HG03460 (cell line): ENCODE measurements at regions not wholly inside any gene's neighbourhood (a gene's known extent, or its start where the extent isn't known, plus 50 kb on each side); places are given as distances from the start of the nearest gene placed in this dataset.

Experiments used
- ATAC-seq: cut with Tn5 transposase; IDR thresholded peaks from one replicate; pipeline ENCODE4 v1.9.1; 2021; ENCODE audit not compliant: unreplicated experiment

DNA sequence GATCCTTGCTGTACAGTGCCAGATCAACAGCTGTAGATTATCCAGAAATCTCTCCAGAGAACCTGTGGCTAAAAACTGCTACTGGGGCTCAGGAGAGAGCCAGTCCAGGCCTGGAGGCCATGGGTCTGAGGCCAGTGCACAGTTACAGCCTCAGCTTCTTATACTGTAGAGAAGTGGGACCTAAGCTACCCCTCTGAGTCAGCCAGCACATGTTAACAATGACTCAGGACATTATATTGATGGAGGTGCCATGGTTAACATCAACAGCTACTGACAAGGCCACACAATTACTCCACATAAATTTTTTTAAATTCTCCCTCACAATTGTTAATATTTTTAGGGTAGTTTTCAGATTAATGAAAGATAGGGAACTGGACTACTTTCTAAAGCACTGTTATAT lies 138.5 kb downstream of the RBM26 start:
- ATAC-seq: no peak

DNA sequence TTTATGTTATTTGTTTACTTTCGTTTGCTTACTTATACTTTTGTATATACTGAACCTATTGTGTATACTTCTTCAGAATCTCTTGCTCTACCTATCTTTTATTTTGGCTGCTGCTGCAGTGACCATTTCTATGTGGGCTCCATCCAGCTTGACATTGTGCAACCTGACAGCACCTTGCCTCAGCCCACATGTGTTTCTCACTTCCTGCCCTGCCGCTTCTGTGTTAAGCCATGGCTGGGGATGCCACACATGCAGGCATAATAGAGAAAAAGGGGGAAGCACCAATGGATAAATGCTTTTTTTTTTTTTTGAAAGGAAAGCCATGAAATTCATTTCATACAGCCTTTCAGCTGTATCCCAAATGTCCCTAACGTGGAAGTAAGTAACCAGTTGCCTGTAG lies 147.6 kb downstream of the RBM26 start:
- peak; percentile 65 for ATAC-seq

DNA sequence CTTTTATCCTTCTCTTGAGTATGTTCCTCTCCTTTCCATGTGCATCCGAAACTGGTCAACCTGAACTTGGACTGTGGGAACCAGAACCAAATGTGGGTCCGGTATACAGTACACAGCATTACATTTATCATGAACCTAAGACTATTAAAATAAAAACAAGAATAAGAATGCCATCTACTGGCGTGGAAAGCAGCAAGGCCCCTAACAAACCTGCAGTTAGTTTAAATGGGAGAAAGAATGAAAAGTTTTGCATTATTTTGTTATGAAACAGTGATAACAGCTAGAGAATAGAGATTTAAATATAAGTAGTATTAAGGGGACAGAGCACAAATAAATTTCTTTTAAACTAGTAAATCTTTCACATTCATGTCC lies 159.5 kb downstream of the RBM26 start:
- ATAC-seq: no peak

DNA sequence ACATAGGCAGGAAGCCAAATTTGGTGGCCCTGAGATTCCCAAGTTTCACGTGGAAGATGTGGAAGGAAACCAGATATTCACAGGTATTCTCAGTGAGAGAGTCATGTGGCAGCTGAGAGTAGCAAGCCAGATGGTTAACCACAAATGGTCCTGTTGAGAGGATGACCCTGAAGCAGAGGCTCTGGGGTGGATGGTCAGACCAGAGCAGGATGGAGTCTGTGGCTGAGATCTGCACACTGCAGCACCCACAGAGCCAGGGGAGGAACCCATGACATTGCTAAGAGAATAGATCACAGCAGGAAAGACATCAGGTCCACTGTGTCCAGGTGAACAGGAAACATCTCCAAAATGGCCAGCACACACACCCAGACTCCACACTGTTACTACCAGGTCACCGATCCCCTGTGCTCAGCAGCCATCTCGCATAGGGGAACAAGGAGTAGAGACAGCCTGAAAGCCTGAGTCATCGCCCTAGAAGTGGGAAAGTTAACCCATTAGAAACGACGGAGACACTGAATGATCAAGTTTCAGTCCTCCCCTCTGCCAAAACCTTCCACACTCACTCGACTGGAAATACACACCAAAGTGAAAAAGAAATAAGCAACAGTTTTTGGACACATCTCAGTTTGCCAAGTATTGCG lies 160.0 kb downstream of the RBM26 start:
- ATAC-seq: peak; percentile 68

DNA sequence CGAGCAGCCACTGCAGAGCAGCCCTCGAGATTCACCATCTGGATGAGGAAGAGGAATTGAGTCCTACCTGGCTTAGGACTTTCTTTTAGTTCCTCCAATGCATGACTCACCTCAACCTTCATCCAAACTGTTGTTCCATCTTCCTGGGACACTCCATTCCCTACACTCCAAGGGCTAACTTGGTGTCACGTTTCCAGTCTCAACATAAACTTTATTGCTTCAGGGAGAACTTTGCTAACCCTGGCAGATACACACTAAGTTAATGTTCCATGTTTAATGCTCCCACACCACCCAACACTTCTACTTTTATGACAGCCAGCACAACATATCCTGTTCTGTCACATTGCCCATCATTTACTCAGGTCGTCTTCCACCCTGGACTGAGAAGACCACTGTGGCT lies 164.4 kb downstream of the RBM26 start:
- no peak for ATAC-seq

DNA sequence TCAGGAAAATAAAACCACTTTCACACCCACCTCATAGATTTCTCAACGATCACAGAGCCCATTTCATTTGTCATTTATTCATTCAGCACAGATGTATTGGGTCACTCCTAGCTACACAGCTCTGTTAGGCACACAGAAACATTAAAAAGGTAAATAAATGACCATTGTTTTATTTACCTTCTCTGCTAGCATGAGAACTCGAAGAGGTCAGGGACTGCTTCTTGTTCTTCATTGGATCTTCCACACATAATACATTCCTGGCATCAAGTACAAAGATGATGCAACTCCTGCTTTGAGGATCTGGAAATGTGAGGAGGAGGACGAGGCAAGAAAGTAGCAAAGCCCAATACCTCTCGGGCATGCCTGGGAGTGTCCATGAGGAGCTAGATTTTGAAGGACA lies 168.1 kb downstream of the RBM26 start:
- ATAC-seq: no peak

DNA sequence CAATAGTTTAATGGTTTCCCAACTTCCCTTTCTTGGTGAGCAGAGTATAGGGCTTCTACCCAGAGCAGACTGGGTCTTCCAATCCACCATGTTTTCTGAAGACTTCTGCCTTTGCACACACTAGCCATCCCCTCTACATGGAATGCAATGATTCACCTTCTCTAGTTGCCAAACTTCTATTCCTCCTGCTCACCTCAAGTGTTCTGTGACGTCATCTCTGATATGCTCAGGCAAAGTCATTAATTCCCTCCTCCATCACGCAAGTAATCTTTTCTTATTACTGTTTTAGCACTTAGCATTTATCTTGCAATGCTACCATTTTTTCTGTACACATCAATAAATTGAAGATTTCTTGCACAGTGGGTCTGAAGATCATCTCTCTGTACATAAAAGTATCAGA lies 174.2 kb downstream of the RBM26 start:
- no peak for ATAC-seq

DNA sequence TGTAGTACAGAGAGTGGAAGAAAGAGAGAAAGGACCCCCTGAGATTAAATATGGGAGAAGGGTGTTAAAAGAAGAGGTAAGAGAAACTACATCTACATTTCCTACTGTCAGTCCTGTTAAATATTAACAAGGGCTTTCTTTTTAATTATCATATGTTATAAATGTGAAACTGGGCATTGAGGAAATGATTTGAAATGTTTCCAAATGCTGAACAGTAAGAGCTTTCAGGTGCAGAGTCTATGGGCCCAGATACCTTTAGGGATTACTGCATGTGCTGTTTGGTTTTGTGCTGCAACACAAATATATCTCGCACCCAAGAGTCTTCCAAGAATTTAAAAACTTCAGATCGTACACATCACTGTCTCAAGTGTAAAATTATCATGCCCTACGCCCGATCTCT lies 176.3 kb downstream of the RBM26 start:
- no peak for ATAC-seq

DNA sequence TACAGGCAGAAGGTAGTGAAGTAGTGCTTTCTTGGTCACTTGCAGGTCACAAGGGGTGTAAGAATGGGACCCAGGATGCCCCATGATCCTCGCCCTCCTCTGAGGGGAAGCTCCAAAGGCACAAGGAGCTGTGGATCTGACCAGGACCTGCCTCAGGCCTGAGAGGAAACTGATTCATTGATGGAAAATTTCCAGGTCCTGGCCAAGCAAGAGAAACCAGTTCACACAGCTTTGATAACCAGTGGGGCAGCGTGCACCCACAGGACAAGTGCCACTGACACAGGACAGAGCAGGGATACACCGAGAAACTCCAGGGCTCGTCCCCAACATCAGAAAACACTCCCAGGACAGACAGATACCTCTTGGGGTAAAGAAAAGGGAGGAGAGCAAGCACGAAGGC lies 177.1 kb downstream of the RBM26 start:
- no peak for ATAC-seq

DNA sequence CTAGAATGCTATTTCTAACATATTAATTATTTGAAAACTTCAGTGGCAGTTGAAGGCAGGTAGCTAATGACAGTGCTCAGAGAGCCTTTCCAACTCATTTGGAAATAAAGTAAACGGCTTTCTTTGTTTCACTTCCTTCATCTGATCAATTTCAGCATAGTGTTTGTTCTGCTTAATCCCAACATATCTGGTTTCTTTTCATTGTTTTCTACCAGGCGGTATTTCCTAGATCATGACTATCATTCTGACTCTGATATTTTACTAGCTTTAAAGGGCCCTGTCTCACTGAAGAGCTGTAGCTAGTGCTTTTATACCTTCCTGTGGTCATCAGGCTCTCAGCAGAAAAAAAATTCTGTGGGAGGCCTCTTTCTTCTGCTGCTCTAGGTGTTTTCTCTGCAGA lies 178.6 kb downstream of the RBM26 start:
- ATAC-seq: peak; percentile 78

DNA sequence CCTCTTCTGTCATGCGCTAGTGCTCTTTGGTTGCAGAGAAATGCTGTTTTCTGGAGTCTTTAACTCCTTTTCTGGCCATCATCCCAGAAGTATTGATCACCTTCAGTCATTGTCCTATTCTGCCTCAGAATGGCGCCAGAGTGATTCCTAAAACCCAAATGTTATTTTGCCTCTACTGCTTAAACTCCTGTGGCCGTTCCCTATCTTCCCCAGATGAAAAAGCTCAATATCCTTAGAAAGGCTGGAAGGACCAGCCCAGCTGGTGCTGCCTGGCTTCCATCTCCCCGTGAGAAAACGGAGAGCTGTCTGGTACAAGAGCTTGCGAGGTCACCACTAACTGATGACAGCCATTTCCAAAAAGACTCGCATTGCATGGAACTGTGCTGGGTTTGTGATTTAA lies 179.1 kb downstream of the RBM26 start:
- peak; percentile 7 for ATAC-seq

DNA sequence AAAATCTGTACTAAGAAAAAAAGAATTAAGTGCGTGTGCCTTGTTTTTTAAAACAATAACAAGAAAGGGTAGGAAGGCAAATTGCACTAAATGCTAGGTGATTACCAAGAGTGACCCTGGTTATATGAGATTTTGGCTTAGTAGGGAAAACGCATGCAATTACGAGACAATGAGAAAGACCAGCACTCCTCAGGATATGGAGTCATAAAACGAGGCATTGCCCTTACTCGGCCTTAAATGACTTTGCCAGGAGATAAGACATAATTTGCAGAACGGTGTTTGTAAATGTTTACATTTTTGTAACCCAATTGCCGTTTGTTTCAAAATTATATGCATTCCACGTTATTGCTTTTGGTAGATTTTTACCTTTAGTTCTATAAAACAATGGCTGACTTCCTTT lies 179.8 kb downstream of the RBM26 start:
- no peak for ATAC-seq

DNA sequence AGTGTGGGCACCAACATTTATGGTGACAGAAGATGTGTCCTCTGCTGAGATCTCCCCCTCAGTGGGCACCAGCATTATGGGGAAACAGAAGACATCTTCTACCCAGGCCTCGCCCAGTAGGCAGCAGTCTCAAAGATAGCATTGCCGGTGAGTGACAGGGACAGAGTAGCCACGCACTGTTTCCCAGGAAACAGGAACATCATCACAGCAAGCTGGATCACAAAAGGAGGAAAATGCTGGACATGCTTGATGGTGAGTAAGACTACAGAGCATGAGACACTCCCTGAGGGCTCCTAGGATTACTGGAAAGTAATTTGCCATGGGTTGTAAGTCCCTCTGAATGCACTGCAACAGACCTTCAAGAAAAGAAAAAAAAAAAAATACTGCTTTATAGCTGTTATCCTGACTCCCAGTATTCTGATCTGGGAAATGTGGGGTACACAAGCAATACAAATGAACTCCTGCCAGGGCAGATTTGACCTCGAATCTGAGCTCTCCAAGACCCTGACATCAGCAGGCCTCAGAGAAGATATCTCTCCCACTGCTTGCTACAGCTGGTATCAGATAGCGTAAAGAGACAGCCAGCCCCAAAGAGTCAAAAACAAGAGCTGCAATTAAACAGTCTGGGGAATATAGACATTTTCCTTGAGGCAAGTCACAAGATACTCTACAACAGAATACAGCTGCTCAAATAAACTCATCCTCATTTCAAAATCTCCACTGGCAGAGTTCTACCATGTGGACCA lies 180.4 kb downstream of the RBM26 start:
- no peak for ATAC-seq

DNA sequence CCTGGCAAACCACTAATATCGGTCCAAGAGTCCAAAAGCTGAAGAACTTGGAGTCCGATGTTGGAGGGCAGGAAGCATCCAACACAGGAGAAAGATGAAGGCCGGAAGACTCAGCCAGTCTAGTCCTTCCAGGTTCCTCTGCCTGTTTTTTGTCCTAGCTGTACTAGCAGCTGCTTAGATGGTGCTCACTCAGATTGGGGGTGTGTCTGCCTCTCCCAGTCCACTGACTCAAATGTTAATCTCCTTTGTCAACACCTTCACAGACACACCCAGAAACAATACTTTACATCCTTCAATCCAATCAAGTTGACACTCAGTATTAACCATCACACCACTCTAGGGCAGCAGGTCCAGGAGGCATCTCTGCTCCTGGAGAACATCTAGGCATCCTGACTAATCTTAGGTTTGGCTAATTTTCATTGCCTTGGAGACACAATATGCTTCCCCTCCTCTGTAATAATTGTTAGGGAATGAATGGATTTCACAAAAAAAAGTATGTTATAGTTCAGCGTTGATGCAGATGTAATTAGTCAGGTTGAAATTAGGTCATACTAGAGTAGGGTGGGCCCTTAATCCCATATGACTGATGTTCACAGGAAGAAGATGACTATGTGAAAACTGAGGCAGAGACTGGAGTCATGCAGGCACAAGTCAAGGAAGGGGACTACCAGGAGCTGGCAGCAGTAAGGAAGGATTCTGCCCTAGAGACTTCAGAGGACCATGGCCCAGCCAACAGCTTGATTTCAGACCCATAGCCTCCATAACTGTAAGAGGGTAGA lies 183.4 kb downstream of the RBM26 start:
- no peak for ATAC-seq

DNA sequence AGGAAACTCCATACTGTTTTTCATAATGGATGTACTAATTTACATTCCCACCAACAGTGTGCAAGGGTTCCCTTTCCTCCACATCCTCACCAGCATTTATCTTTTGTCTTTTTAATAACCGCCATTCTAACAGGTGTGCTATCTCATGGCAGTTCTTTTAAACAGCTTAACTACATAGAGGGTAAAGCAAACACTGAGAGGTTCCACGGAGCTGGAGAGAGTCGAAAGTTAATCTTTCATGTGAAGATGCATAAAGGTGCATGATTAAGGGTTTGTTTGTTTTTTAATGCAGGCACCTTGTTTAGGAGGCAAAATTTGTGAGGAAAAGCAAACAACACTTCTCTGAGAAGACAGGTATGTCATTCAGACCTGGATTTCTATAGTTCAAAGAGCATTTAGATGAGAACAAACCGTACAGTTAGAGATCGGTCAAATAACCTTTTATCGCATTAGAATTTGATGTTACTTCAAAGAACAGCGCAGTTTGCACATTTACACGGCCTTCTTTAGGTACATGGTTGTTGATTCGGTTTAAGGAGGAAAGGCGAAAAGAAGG lies 193.9 kb downstream of the RBM26 start:
- no peak for ATAC-seq

DNA sequence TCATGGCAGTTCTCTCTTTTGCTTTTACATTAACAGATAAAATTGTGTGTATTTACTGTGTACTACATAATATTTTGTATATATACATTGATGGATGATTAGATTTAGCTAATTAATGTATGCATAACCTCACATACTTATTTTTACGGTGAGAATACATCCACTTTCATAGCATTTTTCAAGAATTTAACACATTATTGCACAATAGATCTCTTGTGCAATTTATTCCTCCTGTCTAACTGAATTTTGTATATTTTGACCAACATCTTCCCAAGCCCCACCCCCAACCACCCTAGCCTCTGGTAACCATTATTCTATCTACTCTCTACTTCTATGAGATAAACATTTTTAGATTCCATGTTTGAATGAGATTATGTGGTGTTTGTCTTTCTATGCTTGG lies 194.7 kb downstream of the RBM26 start:
- no peak for ATAC-seq

DNA sequence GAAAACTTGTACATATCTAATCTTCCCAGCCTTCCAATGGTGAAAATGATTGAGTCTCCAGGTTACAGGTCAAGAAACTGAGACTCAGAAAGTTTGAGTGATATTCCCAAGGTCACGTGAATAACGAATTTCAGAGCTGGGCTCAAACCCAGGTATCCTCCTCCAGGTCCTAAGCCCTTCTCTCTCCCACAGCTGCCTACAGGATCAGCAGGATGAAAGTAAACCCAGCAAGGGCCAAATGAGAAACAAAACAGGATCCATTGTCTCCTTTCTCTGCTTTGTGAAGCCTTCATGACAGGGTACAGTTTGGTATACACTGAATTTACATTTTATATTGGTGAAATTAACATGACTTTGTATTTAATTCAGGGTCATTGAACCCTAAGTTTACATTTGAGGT lies 208.1 kb downstream of the RBM26 start:
- ATAC-seq: no peak

DNA sequence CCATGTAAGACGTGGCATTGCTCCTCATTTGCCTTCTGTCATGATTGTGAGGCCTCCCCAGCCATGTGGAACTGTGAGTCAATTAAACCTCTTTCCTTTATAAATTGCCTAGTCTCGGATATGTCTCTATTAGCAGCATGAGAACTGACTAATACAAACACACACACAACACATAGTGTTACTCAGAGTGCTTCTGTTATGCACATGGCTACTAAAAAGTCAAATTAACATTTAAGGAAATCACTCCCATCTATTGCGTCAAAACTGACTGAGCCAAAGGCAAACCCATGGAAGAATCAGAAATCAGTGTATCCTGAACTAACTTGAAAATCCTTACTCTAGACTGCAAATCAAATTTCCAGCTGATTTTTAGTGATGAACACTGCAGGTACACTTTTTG lies 209.2 kb downstream of the RBM26 start:
- ATAC-seq: no peak

DNA sequence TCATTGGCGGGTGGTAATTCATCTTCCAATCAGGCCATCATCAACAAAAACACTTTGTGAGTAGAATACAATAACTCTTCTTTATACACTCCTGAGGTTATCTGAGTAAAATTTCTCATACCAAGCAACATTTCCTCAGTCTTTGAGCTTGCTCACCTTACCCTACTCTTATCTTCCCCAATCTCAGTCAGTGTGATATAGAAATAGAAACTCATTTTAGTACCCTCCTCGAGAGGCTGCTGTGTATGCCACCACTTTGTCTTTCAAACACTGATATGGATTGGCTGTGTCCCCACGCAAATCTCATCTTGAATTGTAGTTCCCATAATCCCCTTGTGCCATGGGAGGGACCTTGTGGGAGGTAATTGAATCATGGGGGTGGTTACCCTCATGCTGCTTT lies 209.7 kb downstream of the RBM26 start:
- no peak for ATAC-seq

DNA sequence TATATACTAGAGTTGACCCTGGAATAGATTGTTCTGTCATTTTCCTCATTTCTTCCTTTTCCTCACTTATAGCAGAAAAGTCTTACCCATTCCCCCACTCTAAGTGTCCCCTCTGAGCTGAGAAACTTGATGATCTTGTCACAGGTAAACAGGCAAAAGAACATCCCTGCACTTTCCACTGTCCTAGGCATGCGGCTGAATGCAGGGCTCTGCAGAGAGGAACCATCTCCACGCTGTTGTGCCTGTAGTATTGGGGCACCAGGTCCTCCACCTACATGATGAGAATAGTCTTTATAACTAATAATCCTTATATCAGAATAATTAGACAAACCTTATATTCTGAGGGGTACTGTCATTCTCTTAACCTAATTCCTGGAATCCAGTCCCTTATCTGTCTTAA lies 211.3 kb downstream of the RBM26 start:
- peak; percentile 31 for ATAC-seq

DNA sequence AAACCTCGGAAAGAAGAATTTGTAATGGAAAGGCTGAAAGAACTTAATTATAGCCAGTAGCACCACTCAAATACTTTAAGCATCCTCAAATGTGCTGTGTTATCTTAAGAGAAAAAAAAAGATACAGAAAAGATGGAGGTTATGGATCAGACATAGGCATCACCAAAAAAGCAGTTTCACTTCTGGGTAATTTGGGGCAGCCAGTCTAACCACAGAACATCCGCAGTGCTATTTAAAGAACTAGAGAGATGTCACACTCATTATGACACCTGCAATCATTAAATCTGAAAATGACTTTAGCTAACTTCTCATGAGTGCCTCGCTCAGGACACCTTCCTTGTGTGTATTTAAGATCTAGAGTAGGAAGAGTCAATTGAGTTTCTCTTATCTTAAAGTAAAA lies 211.8 kb downstream of the RBM26 start:
- peak; percentile 92 for ATAC-seq

DNA sequence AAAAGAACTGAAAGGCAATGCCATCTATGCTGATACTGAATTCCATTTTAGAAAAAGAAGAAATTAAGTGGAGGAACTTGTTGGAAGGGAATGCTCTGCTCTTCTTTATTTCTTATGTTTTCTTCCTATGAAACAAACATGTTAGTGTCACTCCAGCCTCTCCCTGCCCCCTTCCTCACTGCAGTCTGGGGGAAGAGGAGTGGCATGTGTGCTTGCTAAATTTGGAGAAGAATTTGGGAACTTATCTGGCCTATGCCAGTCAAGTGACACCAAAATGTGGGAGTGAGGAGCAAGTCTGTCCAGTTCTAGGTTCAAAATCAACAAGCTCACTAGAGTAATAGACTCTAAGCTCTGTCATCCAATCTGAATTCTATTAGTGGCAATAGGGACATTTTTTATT lies 214.6 kb downstream of the RBM26 start:
- ATAC-seq: no peak
